Suprapubic skin (tissue), 4 donors: ENCODE measurements at regions not wholly inside any gene's neighbourhood (a gene's known extent, or its start where the extent isn't known, plus 50 kb on each side); places are given as distances from the start of the nearest gene placed in this dataset.
A peak's percentile ranks its signal among the peaks of the same experiment; 100 is the strongest.

Experiments
- DNase-seq, 2 donors: peaks; one replicate each; pipeline ENCODE4 v3.0.0-alpha.2; 2019; ENCODE audit warnings: low spot score in 2 of 2
- H3K27ac ChIP-seq: fragments of 200-600 bp; sonication (generic); one replicate; pipeline ENCODE4 v1.5.1; 2019
- H3K27me3 ChIP-seq: fragments of 200-600 bp; sonication (generic); one replicate; pipeline ENCODE4 v1.5.1; 2019
- H3K36me3 ChIP-seq: fragments of 200-600 bp; sonication (generic); one replicate; pipeline ENCODE4 v1.5.1; 2019
- H3K4me1 ChIP-seq: fragments of 200-600 bp; sonication (generic); one replicate; pipeline ENCODE4 v1.5.1; 2019
- H3K4me3 ChIP-seq: fragments of 200-600 bp; sonication (generic); one replicate; pipeline ENCODE4 v1.5.1; 2019; ENCODE audit warnings: mild to moderate bottlenecking
- H3K9me3 ChIP-seq: fragments of 200-600 bp; sonication (generic); one replicate; pipeline ENCODE4 v1.5.1; 2019
- EP300 ChIP-seq: sonication (generic); formaldehyde crosslinking; IDR thresholded peaks from one replicate; pipeline ENCODE4 v1.6.1; 2017; ENCODE audit warnings: antibody characterized with exemption
- POLR2A ChIP-seq, 2 donors: fragments of 450-650 bp; IDR thresholded peaks; one replicate each; pipeline ENCODE4 v1.6.1; 2017; ENCODE audit warnings: antibody characterized with exemption in 2 of 2, mild to moderate bottlenecking in 2 of 2, moderate library complexity in 2 of 2
- POLR2AphosphoS5 ChIP-seq, 3 donors: sonication (generic); formaldehyde crosslinking; IDR thresholded peaks; one replicate each; pipeline ENCODE4 v1.6.1; 2017; ENCODE audit warnings: antibody characterized with exemption in 3 of 3
- WGBS: methylation state at CpG from one replicate; pipeline ENCODE4 v1.1.5; 2018; 5-methylcytosine and 5-hydroxymethylcytosine counted together
- TF ChIP-seq, protein P1 (sequence below), 2 donors: fragments of 200-600 bp in 1 of 2; fragments of 450-650 bp in 1 of 2; sonication (generic) in 1 of 2; IDR thresholded peaks; one replicate each; pipeline ENCODE4 v1.5.1; 2016 to 2019; ENCODE audit warnings: antibody characterized with exemption in 2 of 2, mild to moderate bottlenecking in 1 of 2, moderate library complexity in 1 of 2

- H3K36me3 ChIP-seq, result no peaks in the 10 kb centered on the region
- H3K27me3 ChIP-seq, result peaks cover 3% of the 10 kb centered on the region
- no peak overlapping the region for H3K27ac ChIP-seq
- 79% methylated on average over 3 of the region's 3 CpGs for WGBS
- no peaks in the 10 kb centered on the region for H3K9me3 ChIP-seq
- no peak for DNase-seq
- H3K4me3 ChIP-seq, result no peak overlapping the region
- no peaks in the 10 kb centered on the region for H3K4me1 ChIP-seq
- TF ChIP-seq, protein P1, sequence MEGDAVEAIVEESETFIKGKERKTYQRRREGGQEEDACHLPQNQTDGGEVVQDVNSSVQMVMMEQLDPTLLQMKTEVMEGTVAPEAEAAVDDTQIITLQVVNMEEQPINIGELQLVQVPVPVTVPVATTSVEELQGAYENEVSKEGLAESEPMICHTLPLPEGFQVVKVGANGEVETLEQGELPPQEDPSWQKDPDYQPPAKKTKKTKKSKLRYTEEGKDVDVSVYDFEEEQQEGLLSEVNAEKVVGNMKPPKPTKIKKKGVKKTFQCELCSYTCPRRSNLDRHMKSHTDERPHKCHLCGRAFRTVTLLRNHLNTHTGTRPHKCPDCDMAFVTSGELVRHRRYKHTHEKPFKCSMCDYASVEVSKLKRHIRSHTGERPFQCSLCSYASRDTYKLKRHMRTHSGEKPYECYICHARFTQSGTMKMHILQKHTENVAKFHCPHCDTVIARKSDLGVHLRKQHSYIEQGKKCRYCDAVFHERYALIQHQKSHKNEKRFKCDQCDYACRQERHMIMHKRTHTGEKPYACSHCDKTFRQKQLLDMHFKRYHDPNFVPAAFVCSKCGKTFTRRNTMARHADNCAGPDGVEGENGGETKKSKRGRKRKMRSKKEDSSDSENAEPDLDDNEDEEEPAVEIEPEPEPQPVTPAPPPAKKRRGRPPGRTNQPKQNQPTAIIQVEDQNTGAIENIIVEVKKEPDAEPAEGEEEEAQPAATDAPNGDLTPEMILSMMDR (IDR thresholded peaks at IDR 0.05), result no peak
- TF ChIP-seq POLR2AphosphoS5 (IDR thresholded peaks at IDR 0.05) (no peak), POLR2A (IDR thresholded peaks at IDR 0.05) (no peak), EP300 (no peak)
Observed at GRCh38 chr1:229874136-229874535, 192.9 kb upstream of the GALNT2 start.

- WGBS, result 78% methylated on average over 2 of the region's 2 CpGs
- no peak for DNase-seq
- no peaks in the 10 kb centered on the region for H3K9me3 ChIP-seq
- H3K4me1 ChIP-seq, result no peaks in the 10 kb centered on the region
- no peak overlapping the region for H3K4me3 ChIP-seq
- TF ChIP-seq POLR2A (IDR thresholded peaks at IDR 0.05) (no peak), EP300 (no peak), POLR2AphosphoS5 (IDR thresholded peaks at IDR 0.05) (no peak)
- TF ChIP-seq, protein P1 (IDR thresholded peaks at IDR 0.05), result no peak
- no peaks in the 10 kb centered on the region for H3K36me3 ChIP-seq
- H3K27me3 ChIP-seq, result peaks cover 3% of the 10 kb centered on the region
- H3K27ac ChIP-seq, result no peak overlapping the region
Observed at GRCh38 chr1:229874609-229875008, 192.4 kb upstream of the GALNT2 start.

- Histone ChIP-seq H3K9me3 (no peaks in the 10 kb centered on the region), H3K27ac (no peak overlapping the region), H3K4me3 (no peak overlapping the region), H3K27me3 (peaks cover 3% of the 10 kb centered on the region), H3K36me3 (no peaks in the 10 kb centered on the region), H3K4me1 (no peaks in the 10 kb centered on the region)
- DNase-seq, result peak in 1 of 2 donors; percentile 67
- WGBS, result 90% methylated on average over 4 of the region's 4 CpGs
- TF ChIP-seq, protein P1 (IDR thresholded peaks at IDR 0.05), result no peak
- TF ChIP-seq EP300 (no peak), POLR2A (IDR thresholded peaks at IDR 0.05) (no peak), POLR2AphosphoS5 (IDR thresholded peaks at IDR 0.05) (no peak)
Observed at GRCh38 chr1:229875086-229875485, 192.0 kb upstream of the GALNT2 start.

DNA sequence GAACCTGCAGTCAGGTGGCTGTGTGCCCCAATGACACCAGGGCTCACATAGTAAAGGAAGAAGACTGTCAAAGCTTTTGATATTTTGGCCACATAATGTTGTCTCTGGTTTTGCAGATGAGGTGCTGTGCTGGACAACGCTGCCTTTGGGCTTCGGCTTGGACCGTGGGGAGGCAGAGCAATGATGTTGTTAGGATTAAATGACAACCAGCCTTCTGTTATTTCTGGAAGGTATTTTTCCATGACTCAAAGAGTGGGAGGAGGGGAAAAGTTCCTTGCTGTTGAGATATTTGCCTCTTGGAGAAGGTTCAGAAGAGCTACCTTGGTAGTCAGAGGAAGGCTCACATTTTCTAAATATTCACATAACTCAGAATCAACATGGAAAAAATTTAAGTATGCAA, 187.3 kb upstream of the GALNT2 start:
- Histone ChIP-seq H3K27me3 (peaks cover 13% of the 10 kb centered on the region), H3K9me3 (no peaks in the 10 kb centered on the region), H3K27ac (no peak overlapping the region), H3K36me3 (no peaks in the 10 kb centered on the region), H3K4me3 (no peak overlapping the region), H3K4me1 (no peaks in the 10 kb centered on the region)
- DNase-seq, result no peak
- WGBS, result 78% methylated on average over 3 of the region's 3 CpGs
- TF ChIP-seq POLR2AphosphoS5 (IDR thresholded peaks at IDR 0.05), result no peak

DNA sequence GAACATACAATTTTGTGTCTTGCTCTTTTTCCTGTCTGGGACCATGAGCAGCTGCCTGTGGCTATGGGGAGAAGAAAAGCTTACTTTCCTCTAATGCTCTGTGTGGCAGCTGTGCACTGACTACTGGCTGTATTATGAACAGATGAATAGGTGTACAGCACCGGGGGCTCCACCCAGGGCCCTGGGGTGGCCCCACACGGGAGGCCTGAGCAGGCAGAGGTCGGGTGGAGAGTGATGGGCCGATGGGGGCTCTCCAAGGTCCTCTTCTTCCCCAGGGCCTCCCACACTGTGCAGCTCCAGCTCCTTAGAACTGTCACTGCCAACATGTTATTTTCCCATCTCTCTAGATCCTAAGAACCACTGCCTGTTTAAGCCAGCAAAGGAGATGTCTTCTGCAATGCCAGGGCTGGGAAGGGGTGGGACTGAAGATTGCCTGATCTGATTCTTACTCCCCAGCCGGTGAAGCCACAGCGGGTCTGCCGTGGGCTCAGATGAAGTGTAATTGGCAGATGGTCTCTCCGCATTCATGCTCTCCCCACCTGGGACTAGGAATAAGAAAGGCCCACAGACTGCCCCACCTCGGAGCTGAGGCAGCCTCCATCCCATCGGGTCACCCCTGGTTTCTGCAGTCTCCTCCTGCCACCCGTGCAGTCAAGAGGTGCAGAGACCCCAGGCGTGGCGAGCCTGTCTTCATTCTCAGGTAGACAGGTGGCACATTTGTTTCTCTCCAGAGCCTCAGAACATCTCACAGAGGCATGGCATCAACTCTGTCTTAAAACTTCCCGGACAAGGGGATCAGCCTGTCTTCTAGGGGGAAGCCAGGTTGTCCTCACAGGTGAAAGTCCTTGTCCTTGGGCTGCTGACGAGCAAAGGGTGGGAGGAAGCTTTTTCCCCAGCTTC, 186.5 kb upstream of the GALNT2 start:
- no peak overlapping the region for H3K27ac ChIP-seq
- H3K9me3 ChIP-seq, result no peaks in the 10 kb centered on the region
- peaks cover 13% of the 10 kb centered on the region for H3K27me3 ChIP-seq
- TF ChIP-seq, protein P1 (IDR thresholded peaks at IDR 0.05), result no peak
- no peak for TF ChIP-seq POLR2A (IDR thresholded peaks at IDR 0.05)
- TF ChIP-seq EP300, result no peak
- no peak overlapping the region for H3K4me3 ChIP-seq
- DNase-seq, result no peak
- H3K36me3 ChIP-seq, result no peaks in the 10 kb centered on the region
- WGBS, result 74% methylated on average over 14 of the region's 15 CpGs
- no peaks in the 10 kb centered on the region for H3K4me1 ChIP-seq
